ENCODE measurements at regions not wholly inside any gene's neighbourhood (a gene's known extent, or its start where the extent isn't known, plus 50 kb on each side); places are given as distances from the start of the nearest gene placed in this dataset.

DNA sequence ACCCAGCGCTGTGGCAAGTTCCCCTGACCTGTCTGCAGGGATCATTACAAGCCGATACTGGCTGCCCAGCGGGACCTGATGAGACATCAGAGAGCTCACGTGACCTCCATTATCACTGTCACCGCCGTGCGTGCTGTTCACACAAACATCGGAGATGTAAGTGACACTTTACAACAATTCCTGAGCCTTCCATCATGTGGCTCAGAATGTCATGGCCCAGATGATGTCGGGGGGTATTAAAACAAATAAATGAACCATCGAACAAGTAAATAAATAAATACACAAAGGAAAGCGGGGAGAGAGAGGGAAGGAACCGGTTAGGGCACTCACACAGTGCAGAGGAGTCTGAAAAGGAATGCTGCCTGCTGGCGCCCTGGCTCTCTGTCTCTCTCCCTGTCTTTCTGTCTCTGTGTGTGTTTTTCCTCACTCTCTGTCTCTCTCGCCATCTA is 195.1 kb downstream of the BMP7 start:
- TF ChIP-seq, protein P1, sequence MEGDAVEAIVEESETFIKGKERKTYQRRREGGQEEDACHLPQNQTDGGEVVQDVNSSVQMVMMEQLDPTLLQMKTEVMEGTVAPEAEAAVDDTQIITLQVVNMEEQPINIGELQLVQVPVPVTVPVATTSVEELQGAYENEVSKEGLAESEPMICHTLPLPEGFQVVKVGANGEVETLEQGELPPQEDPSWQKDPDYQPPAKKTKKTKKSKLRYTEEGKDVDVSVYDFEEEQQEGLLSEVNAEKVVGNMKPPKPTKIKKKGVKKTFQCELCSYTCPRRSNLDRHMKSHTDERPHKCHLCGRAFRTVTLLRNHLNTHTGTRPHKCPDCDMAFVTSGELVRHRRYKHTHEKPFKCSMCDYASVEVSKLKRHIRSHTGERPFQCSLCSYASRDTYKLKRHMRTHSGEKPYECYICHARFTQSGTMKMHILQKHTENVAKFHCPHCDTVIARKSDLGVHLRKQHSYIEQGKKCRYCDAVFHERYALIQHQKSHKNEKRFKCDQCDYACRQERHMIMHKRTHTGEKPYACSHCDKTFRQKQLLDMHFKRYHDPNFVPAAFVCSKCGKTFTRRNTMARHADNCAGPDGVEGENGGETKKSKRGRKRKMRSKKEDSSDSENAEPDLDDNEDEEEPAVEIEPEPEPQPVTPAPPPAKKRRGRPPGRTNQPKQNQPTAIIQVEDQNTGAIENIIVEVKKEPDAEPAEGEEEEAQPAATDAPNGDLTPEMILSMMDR (conservative IDR thresholded peaks at IDR 0.05; ENCODE audit: low read depth, low read length): no peak
- no peak for TF ChIP-seq EZH2 (IDR thresholded peaks at IDR 0.05; ENCODE audit: borderline replicate concordance, low read depth, low read length, poor library complexity, severe bottlenecking)
